HK-2 (cell line): ENCODE measurements at regions not wholly inside any gene's neighbourhood (a gene's known extent, or its start where the extent isn't known, plus 50 kb on each side); places are given as distances from the start of the nearest gene placed in this dataset.
"Not testable (repeated sequence)": the region's sequence is repeated elsewhere in the genome, so short reads cannot be mapped to it uniquely, and the experiment has no call there.

Source experiments
- DNase-seq: peaks from one replicate; pipeline ENCODE4 v3.0.0-alpha.2; 2018; ENCODE audit not compliant: unreplicated experiment

DNA sequence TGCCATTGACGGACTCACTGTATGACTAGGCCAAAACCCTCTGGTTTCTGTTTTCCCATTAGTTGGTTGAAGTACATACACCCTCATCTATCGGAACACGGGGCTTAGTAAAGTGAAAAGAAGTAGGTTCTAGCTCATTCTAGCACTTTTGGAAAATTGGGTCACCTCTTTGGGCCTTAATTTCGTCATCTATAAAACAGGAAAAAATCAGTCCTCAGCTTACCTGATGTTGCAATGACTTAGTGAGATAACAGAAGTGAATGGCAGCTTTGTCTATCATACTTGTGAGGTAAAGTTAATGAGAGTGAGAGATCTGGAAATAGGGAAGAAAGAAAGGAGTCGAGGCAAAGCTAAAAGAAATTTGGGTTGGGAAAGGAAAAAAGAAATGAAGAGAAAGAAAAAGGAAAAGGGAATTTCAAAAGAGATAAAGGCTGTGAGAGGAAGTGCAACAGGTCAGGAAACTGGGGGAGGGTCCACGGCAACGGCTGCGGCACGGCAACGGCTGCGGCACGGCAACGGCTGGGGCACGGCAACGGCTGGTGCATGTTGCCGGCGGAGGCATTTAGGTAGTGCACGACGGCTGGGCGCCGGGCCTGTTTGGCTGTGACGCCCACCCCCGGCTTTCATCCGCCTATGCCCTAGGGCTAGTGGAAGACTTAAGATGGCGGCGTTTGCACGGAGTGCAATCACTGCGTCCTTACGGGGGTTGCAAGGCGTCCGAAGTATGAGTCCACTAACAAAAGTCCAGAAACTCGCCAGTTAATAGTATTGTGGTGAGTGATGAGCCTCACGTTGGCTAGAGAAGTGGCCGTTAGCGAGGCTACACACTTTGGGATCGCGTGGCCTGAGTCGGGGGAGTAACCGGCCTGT, 91.4 kb upstream of the XIST start:
- peak; percentile 83 for DNase-seq

DNA sequence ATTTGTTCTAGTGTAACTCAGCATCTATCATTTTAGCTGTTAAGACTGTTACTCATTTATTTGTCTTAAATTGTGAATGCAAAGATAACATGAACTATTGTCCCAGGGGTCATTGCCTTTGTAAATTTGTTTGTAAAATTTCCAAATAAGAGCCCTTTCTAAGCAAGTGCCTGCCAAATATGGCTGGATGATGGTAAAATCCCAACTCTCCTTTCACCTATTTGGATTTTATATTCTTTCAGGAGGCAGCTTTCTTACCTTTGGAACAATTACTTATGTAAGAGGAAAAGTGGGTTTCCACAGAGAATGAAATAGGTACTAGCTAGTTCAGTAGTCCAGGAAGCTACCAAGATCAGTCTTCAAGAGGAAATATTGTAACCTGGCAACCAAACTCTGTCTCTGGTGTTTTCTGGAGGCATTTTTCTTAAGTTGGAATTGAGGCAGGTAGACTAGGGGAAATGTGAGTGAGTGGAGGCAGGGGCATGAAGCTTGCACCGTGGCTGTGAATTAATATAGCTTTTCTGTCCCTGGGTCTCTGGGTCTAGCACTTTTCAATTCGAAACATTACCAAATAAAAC, 88.5 kb upstream of the XIST start:
- no peak for DNase-seq

DNA sequence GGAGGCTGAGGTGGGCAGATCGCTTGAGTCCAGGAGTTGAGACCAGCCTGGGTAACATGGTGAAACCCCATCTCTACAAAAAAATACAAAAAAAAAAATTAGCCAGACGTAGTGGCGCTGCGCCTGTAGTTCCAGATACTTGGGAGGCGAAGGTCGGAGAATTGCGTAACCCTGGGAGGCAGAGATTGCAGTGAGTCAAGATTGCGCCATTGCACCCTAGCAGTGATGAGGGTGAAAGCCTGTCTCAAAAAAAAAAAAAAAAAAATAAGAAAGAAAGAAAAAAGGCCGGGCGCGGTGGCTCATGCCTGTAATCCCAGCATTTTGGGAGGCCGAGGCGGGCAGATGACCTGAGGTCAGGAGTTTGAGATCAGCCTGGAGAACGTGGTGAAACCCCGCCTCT, 85.3 kb upstream of the XIST start:
- not testable (repeated sequence) for DNase-seq

DNA sequence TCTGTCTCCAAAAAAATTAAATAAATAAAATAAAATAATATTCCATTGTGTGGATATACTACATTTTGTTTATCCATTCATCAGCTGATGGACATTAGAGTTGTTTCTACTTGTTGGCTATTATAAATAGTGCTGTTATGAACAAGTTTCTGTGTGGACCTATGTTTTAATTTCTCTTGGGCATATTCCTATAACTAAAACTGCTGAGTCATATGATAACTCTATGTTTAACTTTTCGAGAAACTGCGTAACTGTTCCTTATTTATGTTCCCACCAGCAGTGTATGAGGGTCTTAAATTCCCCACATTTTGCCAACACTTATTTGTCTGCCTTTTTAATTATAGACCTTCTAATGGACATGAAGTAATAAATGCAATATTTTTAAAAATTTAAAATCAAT, 80.0 kb upstream of the XIST start:
- DNase-seq: no peak

DNA sequence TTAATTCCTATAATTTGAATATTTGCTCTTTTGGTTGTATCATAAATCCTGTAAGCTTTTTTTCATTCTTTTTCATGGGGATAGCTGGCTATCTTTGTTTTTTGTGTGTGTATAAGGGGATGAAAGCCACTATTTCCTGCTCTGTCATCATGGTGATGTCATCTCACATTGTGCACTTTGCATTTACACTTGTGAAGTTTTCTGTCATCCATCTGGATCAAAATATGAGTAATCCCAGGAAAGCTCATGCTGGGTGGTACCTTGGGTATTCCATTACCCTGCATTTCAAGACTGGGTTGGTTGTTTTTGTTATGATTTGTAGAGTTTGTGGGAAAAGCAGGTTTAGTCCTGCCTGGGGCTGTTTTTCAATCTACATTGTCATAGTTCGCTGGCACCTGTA, 77.8 kb upstream of the XIST start:
- no peak for DNase-seq

DNA sequence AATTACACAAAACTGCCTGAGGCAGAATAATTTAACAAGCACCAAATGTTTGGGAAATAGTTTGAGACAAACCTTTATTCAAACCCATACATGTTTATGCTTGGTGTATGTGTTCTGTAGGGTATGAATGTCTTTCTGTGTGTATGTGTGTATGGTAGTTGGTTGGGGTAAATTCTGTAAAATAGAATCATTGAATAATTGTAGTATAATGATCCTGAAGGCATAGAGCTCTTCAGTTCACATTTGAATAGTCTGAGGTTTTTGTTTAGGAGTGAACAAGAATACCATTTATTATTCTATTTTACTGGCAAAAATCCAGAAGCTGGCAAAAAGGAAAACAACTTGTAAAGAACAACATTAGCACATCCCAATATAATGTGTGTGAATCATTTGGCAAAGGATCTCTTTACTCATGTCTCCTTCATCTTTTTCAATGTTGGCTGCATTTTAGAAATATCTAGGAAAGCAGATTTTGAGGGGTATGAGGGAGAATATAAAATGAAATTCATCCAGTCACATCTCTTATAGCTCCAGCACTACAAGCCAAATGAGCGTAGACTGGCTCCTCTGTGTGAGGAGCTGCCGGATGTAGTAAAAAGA, 70.4 kb upstream of the XIST start:
- DNase-seq: no peak

DNA sequence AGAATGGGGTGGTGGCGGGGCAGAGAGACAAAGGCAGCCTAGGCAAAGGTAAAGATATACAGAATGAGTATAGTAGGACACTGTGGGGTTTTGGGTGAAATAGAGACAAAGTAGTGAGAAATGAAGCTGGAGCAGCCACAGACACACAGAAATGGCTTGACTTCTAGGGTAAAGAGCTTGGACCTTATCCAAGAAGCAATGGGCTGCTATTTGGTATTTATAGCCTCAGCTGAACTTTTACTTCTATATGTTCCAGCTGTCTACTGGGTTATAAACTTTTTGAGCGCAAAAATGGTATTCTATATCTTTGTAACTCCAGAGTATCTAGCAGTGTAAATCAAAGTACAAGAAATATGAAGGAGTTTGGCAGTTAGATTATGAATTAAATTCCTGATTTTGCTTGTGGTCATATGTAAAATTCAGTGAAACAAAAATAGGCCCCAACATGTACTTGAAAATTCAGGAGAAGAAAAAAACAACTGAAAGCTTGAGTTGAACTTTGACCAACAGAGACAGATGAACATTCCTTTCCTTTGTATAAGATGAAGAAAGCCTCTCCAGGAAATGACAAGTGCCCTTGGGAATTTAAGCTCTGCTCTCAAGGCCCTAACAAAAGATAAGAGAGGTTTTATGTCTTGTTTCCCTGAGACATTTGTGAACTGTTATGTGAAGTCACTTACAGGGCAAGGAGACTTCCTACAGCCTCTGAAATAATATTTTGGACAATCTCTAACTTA, 64.6 kb upstream of the XIST start:
- no peak for DNase-seq

DNA sequence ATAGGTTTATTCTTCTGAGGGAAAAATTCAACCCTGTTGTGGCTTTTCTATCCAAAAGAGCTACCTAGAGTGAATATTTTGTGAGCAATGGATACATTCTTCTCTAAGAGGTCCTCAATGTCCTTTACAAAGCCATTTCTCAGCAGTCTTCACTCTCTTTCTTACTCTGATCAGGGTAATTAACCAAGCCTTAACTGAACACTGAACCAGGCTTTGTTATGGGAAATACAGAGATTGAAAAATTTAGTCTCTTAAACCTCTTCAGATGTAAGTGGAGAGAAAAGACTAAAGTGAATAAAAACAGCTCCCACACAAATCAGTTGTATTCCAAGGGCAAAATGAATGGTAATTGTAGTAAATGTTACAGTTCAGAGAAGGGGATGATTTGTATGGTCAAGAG, 64.0 kb upstream of the XIST start:
- DNase-seq: no peak

DNA sequence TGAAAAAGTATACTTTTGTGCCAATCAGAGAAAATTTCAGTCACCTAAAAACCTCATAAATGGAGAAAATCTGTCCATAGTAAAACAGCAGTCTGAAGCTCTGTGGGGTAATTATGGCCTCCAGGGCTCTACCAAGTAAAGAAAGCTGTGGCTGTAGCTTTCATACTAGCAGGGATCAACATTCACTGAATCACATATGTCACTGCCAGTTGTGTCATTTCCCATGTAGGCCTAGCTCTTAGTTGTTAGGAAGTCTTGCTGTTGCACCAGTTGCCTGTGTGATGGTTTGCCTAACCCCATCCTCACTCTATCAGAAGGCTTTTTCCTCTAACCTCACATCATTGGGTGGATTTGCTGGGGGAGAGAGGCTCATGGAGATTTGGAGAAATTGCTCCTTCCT, 62.3 kb upstream of the XIST start:
- not testable (repeated sequence) for DNase-seq

DNA sequence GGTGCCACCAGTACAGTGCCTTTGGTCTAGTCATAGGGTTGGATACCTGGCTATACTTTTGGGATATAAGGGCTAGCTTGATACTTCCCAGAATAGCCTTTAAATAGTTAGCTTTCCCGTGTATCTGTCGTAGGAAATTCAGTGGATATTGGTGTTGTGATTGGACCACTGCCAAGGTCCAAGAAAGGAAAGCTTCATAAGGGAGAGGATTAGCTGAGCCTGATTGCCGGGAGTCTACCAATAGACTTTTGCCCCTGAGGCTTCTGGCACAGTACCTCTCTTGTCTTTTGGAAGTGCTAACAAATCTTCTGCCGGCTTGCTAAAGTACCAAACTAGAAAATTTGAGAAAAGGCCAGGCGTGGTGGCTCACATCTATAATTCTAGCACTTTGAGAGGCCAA, 61.1 kb upstream of the XIST start:
- DNase-seq: no peak

DNA sequence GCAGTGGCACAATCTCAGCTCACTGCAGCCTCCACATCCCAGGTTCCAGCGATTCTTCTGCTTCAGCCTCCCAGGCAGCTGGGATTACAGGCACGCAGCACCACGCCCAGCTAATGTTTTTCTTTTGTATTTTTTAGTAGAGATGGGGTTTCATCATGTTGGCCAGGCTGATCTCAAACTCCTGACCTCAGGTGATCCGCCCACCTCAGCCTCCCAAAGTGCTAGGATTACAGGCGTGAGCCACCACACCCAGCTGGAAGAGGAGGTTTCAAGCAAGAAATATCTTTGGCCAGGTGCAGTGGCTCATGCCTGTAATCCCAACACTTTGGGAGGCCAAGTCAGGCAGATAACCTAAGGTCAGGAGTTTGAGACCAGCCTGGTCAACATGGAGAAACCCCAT, 59.4 kb upstream of the XIST start:
- not testable (repeated sequence) for DNase-seq

DNA sequence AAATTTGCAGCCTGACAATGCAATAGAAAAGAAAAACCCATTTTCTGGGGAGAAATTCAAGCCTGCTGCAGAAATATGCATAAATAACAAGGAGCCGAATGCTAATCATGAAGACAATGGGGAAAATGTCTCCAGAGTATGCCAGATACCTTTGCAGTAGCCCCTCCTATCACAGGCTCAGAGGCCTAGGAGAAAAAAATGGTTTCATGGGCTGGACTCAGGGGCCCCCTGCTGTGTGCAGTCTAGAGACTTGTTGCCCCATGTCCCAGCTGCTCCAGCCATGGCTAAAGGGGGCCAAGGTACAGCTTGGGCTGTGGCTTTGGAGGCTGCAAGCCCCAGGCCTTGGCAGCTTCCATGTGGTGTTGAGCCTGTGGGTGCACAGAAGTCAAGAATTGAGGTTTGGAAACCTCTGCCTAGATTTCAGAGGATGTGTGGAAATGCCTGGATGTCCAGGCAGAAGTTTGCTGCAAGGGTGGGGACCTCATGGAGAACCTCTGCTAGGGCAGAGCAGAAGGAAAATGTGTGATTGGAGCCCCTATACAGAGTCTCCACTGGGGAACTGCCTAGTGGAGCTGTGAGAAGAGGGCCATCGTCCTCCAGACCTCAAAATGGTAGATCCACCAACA, 53.3 kb upstream of the XIST start:
- not testable (repeated sequence) for DNase-seq

DNA sequence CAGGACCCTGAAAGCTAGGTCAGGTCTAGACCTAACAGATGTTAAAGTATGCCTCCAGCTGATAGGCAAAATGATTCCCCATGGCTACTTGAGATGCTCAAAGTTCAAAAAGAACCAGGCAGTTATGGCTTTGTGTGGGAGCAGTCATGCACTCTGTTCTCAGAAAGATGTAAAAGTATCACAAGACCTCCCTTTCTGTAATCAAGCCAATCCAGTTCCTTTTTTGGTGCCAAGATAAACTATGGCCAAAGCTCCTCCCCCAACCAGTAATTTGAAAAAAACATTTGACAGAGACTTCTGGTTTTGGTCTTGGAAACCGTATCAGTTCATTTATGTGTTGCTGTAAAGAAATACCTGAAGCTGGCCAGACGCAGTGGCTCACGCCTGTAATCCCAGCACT, 51.4 kb upstream of the XIST start:
- DNase-seq: no peak
